GM12875 (cell line): ENCODE measurements at regions not wholly inside any gene's neighbourhood (a gene's known extent, or its start where the extent isn't known, plus 50 kb on each side); places are given as distances from the start of the nearest gene placed in this dataset.

ENCODE experiments used
- H3K4me3 ChIP-seq: one replicate; pipeline ENCODE4 v1.5.1; 2011; ENCODE audit warnings: low read depth, low read length, control low read depth
- TF ChIP-seq, protein P1 (sequence below): IDR thresholded peaks from 2 replicates; pipeline ENCODE4 v1.5.1; 2011; ENCODE audit warnings: low read depth, mild to moderate bottlenecking, control low read depth, inconsistent platforms, low read length, moderate library complexity, borderline replicate concordance; ENCODE audit not compliant: insufficient read depth

DNA sequence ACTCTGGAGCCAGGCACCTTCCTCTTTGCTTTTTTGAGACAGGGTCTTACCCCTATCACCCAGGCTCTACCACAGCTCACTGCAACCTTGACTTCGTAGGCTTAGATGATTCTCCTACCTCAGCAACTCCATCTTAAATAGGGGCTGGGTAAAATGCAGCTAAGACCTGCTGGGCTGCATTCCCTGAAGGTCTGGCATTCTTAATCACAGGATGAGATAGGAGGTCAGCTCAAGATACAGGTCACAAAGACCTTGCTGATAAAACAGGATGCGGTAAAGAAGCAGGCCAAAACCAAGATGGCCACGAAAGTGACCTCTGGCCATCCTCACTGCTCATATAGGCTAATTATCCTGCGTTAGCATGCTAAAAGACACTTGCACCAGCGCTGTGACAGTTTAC, 770.8 kb upstream of the PRKX start:
- no peak overlapping the region for H3K4me3 ChIP-seq
- TF ChIP-seq, protein P1, sequence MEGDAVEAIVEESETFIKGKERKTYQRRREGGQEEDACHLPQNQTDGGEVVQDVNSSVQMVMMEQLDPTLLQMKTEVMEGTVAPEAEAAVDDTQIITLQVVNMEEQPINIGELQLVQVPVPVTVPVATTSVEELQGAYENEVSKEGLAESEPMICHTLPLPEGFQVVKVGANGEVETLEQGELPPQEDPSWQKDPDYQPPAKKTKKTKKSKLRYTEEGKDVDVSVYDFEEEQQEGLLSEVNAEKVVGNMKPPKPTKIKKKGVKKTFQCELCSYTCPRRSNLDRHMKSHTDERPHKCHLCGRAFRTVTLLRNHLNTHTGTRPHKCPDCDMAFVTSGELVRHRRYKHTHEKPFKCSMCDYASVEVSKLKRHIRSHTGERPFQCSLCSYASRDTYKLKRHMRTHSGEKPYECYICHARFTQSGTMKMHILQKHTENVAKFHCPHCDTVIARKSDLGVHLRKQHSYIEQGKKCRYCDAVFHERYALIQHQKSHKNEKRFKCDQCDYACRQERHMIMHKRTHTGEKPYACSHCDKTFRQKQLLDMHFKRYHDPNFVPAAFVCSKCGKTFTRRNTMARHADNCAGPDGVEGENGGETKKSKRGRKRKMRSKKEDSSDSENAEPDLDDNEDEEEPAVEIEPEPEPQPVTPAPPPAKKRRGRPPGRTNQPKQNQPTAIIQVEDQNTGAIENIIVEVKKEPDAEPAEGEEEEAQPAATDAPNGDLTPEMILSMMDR: no peak

GRCh38 chrX:4451591-4451990, 738.1 kb upstream of the PRKX start:
- TF ChIP-seq, protein P1: no peak
- no peak overlapping the region for H3K4me3 ChIP-seq

- TF ChIP-seq, protein P1: no peak
Measured at GRCh38 chrX:4450177-4450576, 736.7 kb upstream of the PRKX start.

DNA sequence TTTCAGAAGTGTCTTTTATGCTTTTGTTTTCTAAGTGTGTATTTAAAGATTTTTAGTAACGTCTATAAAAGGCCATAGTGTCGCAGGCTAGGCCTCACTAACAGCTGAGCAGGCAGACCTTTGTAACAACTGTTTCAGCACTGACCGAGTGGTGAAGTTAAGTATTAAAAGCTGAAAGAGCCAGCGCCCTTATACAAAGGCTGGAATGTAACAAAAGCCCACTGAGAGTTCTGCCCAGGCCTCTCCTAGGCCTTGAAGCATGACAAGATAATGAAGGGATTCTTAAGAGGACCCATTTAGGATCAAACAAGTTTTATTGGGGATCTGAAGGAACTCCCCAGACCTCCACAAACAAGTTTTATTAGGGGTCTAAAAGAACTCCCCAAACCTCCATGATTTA, 722.5 kb upstream of the PRKX start:
- TF ChIP-seq, protein P1: no peak

More at GRCh38 chrX:4450177-4450576, 736.7 kb upstream of the PRKX start:
- no peak overlapping the region for H3K4me3 ChIP-seq

GRCh38 chrX:4397471-4397870, 684.0 kb upstream of the PRKX start:
- H3K4me3 ChIP-seq: no peak overlapping the region
- TF ChIP-seq, protein P1: no peak

More for the DNA sequence above, 722.5 kb upstream of the PRKX start:
- no peak overlapping the region for H3K4me3 ChIP-seq

GRCh38 chrX:4382273-4382672, 668.8 kb upstream of the PRKX start:
- TF ChIP-seq, protein P1: no peak
- no peak overlapping the region for H3K4me3 ChIP-seq

DNA sequence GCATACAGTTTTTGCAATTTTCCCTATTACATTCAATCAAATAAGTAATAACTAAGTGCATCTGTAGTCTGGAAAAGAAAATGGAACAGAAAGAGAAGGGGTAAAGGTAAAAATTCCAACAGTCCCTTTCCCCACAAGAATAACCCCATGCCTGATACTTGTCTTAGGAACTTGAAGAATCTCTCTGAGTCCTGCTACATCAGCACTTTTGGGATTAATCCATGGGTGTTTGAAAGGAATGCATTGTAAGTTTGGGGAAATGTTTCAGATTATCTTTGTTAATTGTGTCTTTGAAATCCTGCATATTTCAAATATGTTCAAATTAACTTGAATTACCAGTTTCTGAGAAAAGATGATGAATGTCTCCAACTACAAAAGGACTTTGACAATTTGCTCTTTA, 667.3 kb upstream of the PRKX start:
- no peak overlapping the region for H3K4me3 ChIP-seq
- TF ChIP-seq, protein P1: no peak
